GM12878 (cell line): ENCODE measurements at regions not wholly inside any gene's neighbourhood (a gene's known extent, or its start where the extent isn't known, plus 50 kb on each side); places are given as distances from the start of the nearest gene placed in this dataset.

Experiments
- ATAC-seq: fragments of 200-7000 bp; cut with Tn5 transposase; 3 replicates; pipeline ENCODE4 v1.9.1; 2020; ENCODE audit warnings: mild to moderate bottlenecking, moderate library complexity
- BruUV-seq: library from RNA; stranded (reverse); fragments of 400-500 nt; replicated peaks from 2 replicates; lab custom pipeline; 2021; lab: Mats Ljungman, UMichigan
- CTCF ChIA-PET: fragments of 300-600 bp; sonication (Branson Sonifier 250); formaldehyde crosslinking; extraction: SDS; loops from one replicate; lab custom pipeline; 2021; ENCODE audit warnings: inconsistent platforms; lab: Yijun Ruan, JAX
- POLR2A ChIA-PET: fragments of 350-600 bp; formaldehyde crosslinking; extraction: SDS; loops from one replicate; lab custom pipeline; 2021; ENCODE audit warnings: inconsistent platforms; lab: Charles Lee
- RAD21 ChIA-PET: fragments of 300-600 bp; sonication (Branson Sonifier 250); formaldehyde crosslinking; loops from one replicate; lab custom pipeline; 2023; ENCODE audit warnings: antibody characterized with exemption; ENCODE audit not compliant: unreplicated experiment; lab: Charles Lee
- SMC1A ChIA-PET: fragments of 300-600 bp; sonication (Branson Sonifier 250); formaldehyde crosslinking; loops from one replicate; lab custom pipeline; 2023; ENCODE audit not compliant: unreplicated experiment, uncharacterized antibody; lab: Charles Lee
- DNase-seq: peaks from one replicate; pipeline ENCODE4 v3.0.0-alpha.2; 2011; ENCODE audit warnings: low read depth, low spot score
- FAIRE-seq: peaks from 3 replicates; lab custom pipeline; 2011; peaks lifted over from hg19 to GRCh38; lab: Jason Lieb, UNC
- H2AFZ ChIP-seq: 2 replicates; pipeline ENCODE4 v1.6.0; 2011; ENCODE audit warnings: low read depth, low read length, control low read depth; ENCODE audit not compliant: control insufficient read depth
- H3K27ac ChIP-seq: 2 replicates; pipeline ENCODE4 v1.5.1; 2011; ENCODE audit warnings: control low read depth; ENCODE audit not compliant: control insufficient read depth, insufficient read depth
- H3K27me3 ChIP-seq, 2 experiments: replicated peaks in 1 of 2; 2 replicates each; pipeline versions ENCODE4 v1.6.0 to v1.6.1; 2011; ENCODE audit warnings: low read length in 1 of 2; ENCODE audit not compliant: control insufficient read depth in 2 of 2, insufficient read depth in 2 of 2
- H3K36me3 ChIP-seq, 2 experiments: 2 replicates each; pipeline ENCODE4 v1.5.1; 2011; ENCODE audit warnings: low read length in 1 of 2; ENCODE audit not compliant: control insufficient read depth in 2 of 2, insufficient read depth in 2 of 2
- H3K4me1 ChIP-seq: 2 replicates; pipeline ENCODE4 v1.6.1; 2011; ENCODE audit warnings: mild to moderate bottlenecking, low read length, moderate library complexity, mixed read lengths; ENCODE audit not compliant: control insufficient read depth, insufficient read depth
- H3K4me2 ChIP-seq: 2 replicates; pipeline ENCODE4 v1.6.0; 2011; ENCODE audit warnings: control low read depth; ENCODE audit not compliant: control insufficient read depth, insufficient read depth
- H3K4me3 ChIP-seq: fragments of 200-600 bp; sonication (generic); 2 replicates; pipeline ENCODE4 v1.5.1; 2016
- H3K79me2 ChIP-seq: 2 replicates; pipeline ENCODE4 v1.6.0; 2011; ENCODE audit warnings: low read length; ENCODE audit not compliant: control insufficient read depth, insufficient read depth
- H3K9ac ChIP-seq: 2 replicates; pipeline ENCODE4 v1.8.0; 2011; ENCODE audit warnings: low read length, control low read depth, mixed read lengths; ENCODE audit not compliant: control insufficient read depth, insufficient read depth
- H3K9me3 ChIP-seq: replicated peaks from 3 replicates; pipeline ENCODE4 v1.5.1; 2011; ENCODE audit warnings: mild to moderate bottlenecking, low read length; ENCODE audit not compliant: control insufficient read depth, insufficient read depth
- H4K20me1 ChIP-seq: 2 replicates; pipeline ENCODE4 v1.6.0; 2011; ENCODE audit not compliant: control insufficient read depth, insufficient read depth
- FOS ChIP-seq: IDR thresholded peaks from 3 replicates; pipeline ENCODE4 v1.6.1; 2011; ENCODE audit warnings: borderline replicate concordance; ENCODE audit not compliant: insufficient read length; ENCODE audit errors: extremely low read depth
- RFX5 ChIP-seq: IDR thresholded peaks from 2 replicates; pipeline ENCODE4 v1.6.1; 2011; ENCODE audit warnings: low read depth, low read length, improper control_type of control experiment
- SUPT20H ChIP-seq: IDR thresholded peaks from 2 replicates; pipeline ENCODE4 v1.6.1; 2011; ENCODE audit warnings: low read depth, mild to moderate bottlenecking, low read length, moderate library complexity, borderline replicate concordance; ENCODE audit not compliant: control insufficient read depth
- ZNF274 ChIP-seq: IDR thresholded peaks from one replicate; pipeline ENCODE4 v1.8.0; 2011; ENCODE audit not compliant: insufficient read length, insufficient read depth
- ZZZ3 ChIP-seq: IDR thresholded peaks from 2 replicates; pipeline ENCODE4 v1.6.1; 2011; ENCODE audit warnings: low read depth; ENCODE audit not compliant: control insufficient read depth, insufficient read length
- WGBS: methylation state at CpG from one replicate; pipeline ENCODE4 v1.1.6; 2016; ENCODE audit warnings: low lambda C conversion rate; ENCODE audit not compliant: insufficient replicate concordance, insufficient coverage; ENCODE audit errors: missing lambda C conversion rate; 5-methylcytosine and 5-hydroxymethylcytosine counted together
- in situ Hi-C: fragments of 300-500 bp; cut with MboI; formaldehyde crosslinking; loops from 9 replicates; pipeline ENCODE4 v1.14.3; 2018; ENCODE audit warnings: mixed read lengths
- intact Hi-C: fragments of 100-400 bp; cut with micrococcal nuclease; formaldehyde crosslinking; loops from one replicate; pipeline ENCODE4 v1.14.2; 2022; ENCODE audit not compliant: unreplicated experiment
- TF ChIP-seq, protein P1 (sequence below): fragments of 450-650 bp; IDR thresholded peaks from 2 replicates; pipeline ENCODE4 v1.6.1; 2017; ENCODE audit warnings: mild to moderate bottlenecking, low read depth, inconsistent platforms; ENCODE audit not compliant: poor library complexity, severe bottlenecking

DNA sequence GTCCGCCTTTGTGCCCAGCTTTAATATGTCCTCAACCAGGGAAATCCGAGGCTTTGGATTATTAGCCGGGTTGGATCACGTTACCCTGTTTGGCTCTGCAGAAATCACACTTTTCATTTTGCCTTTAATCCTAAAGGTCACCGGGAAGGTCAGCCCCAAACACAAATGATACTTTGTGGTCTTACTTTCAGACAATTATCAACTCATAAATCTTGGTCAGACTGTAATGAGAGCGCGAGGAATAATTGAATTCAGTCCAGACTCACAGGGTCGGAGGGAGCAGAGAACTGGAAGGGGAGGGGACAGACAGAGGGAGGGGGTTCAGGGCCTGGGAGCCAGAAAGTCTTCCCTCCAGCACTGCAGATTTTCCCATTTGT is 91.7 kb upstream of the NFIA start:
- Histone ChIP-seq H3K79me2 (no peaks in the 10 kb centered on the region), H4K20me1 (no peaks in the 10 kb centered on the region), H3K27me3 (no peaks in the 10 kb centered on the region), H3K36me3 (no peaks in the 10 kb centered on the region), H3K4me3 (no peak overlapping the region), H3K4me1 (no peaks in the 10 kb centered on the region), H3K9me3 (no peaks in the 10 kb centered on the region), H3K9ac (no peak overlapping the region), H3K4me2 (no peak overlapping the region), H3K27ac (no peak overlapping the region), H2AFZ (no peak overlapping the region)
- FAIRE-seq (no peak), DNase-seq (no peak), ATAC-seq (no peak)
- POLR2A ChIA-PET = no interaction called here
- intact Hi-C loops = no loop called here
- 63% methylated on average over 8 of the region's 8 CpGs for WGBS
- RAD21 ChIA-PET = no interaction called here
- in situ Hi-C loops = no loop called here
- BruUV-seq = no TSS peak
- CTCF ChIA-PET = interaction anchor here (1.0 kb wide), 1 partner anchor 11 kb away, joined by 3 read pairs; no protein-coding TSS in a partner anchor
- TF ChIP-seq, protein P1, sequence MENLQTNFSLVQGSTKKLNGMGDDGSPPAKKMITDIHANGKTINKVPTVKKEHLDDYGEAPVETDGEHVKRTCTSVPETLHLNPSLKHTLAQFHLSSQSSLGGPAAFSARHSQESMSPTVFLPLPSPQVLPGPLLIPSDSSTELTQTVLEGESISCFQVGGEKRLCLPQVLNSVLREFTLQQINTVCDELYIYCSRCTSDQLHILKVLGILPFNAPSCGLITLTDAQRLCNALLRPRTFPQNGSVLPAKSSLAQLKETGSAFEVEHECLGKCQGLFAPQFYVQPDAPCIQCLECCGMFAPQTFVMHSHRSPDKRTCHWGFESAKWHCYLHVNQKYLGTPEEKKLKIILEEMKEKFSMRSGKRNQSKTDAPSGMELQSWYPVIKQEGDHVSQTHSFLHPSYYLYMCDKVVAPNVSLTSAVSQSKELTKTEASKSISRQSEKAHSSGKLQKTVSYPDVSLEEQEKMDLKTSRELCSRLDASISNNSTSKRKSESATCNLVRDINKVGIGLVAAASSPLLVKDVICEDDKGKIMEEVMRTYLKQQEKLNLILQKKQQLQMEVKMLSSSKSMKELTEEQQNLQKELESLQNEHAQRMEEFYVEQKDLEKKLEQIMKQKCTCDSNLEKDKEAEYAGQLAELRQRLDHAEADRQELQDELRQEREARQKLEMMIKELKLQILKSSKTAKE = no peak
- TF ChIP-seq FOS (no peak), SUPT20H (no peak), ZNF274 (no peak), RFX5 (no peak), ZZZ3 (no peak)
- SMC1A ChIA-PET = no interaction called here
